A549 (cell line): ENCODE measurements at regions not wholly inside any gene's neighbourhood (a gene's known extent, or its start where the extent isn't known, plus 50 kb on each side); places are given as distances from the start of the nearest gene placed in this dataset.

Experiments used
- ATAC-seq, 2 experiments: fragments of 200-7000 bp in 1 of 2; fragments of >200 bp in 1 of 2; cut with Nextera tagmentation in 1 of 2; cut with Tn5 transposase in 1 of 2; 3 replicates each; pipeline versions ENCODE4 v1.8.0 to v1.9.1; 2018 to 2020; ENCODE audit warnings: mild to moderate bottlenecking in 1 of 2, moderate library complexity in 1 of 2
- CTCF ChIA-PET: fragments of 300-600 bp; sonication (Branson Sonifier 250); formaldehyde crosslinking; extraction: SDS; loops from one replicate; lab custom pipeline; 2021; ENCODE audit warnings: antibody characterized with exemption, inconsistent platforms; lab: Yijun Ruan, JAX
- POLR2A ChIA-PET: fragments of 350-600 bp; formaldehyde crosslinking; extraction: SDS; loops from one replicate; lab custom pipeline; 2021; ENCODE audit warnings: antibody characterized with exemption, inconsistent platforms; lab: Yijun Ruan, JAX
- DNase-seq, 2 experiments: peaks; one replicate each; pipeline versions ENCODE4 v3.0.0 to v3.0.0-alpha.2; 2011 to 2016; ENCODE audit warnings: low read depth in 1 of 2, low spot score in 1 of 2
- FAIRE-seq: peaks from 2 replicates; lab custom pipeline; 2011; peaks lifted over from hg19 to GRCh38; lab: Jason Lieb, UNC
- H3K27ac ChIP-seq, 2 experiments: fragments of >200 bp; sonication (Bioruptor Twin); formaldehyde crosslinking; 3 replicates each; pipeline ENCODE4 v1.5.1; 2016 to 2017
- H3K4me1 ChIP-seq: fragments of >200 bp; sonication (Bioruptor Twin); formaldehyde crosslinking; 3 replicates; pipeline ENCODE4 v1.6.1; 2016
- H3K4me2 ChIP-seq: fragments of >200 bp; sonication (Bioruptor Twin); formaldehyde crosslinking; 3 replicates; pipeline ENCODE4 v1.6.1; 2016
- H3K4me3 ChIP-seq: fragments of >200 bp; sonication (Bioruptor Twin); formaldehyde crosslinking; 3 replicates; pipeline ENCODE4 v1.5.1; 2016
- H3K9me3 ChIP-seq: fragments of >200 bp; sonication (Bioruptor Twin); formaldehyde crosslinking; 3 replicates; pipeline ENCODE4 v1.6.1; 2016
- BHLHE40 ChIP-seq: IDR thresholded peaks from 2 replicates; pipeline ENCODE4 v1.6.1; 2012; ENCODE audit warnings: low read depth, low read length, inconsistent platforms
- CBX2 ChIP-seq: fragments of 200-600 bp; sonication (generic); IDR thresholded peaks from 2 replicates; pipeline ENCODE4 v1.6.1; 2016; ENCODE audit warnings: low read depth, mild to moderate bottlenecking, borderline replicate concordance
- CEBPB ChIP-seq, 2 experiments: fragments of >200 bp in 1 of 2; sonication (Bioruptor Twin) in 1 of 2; formaldehyde crosslinking in 1 of 2; IDR thresholded peaks; 2 replicates each; pipeline ENCODE4 v1.6.1; 2012 to 2016
- CHD4 ChIP-seq: fragments of 200-600 bp; sonication (generic); IDR thresholded peaks from 2 replicates; pipeline ENCODE4 v1.6.1; 2016; ENCODE audit warnings: antibody characterized with exemption, mild to moderate bottlenecking, borderline replicate concordance
- E2F6 ChIP-seq: IDR thresholded peaks from 2 replicates; pipeline ENCODE4 v1.6.1; 2012; ENCODE audit warnings: low read depth, borderline replicate concordance
- EHF ChIP-seq: fragments of 250-450 bp; sonication (Bioruptor Pico); IDR thresholded peaks from 2 replicates; pipeline ENCODE4 v1.5.0; 2020; ENCODE audit warnings: mild to moderate bottlenecking
- EHMT2 ChIP-seq: fragments of 200-600 bp; sonication (generic); IDR thresholded peaks from 2 replicates; pipeline ENCODE4 v1.6.1; 2016; ENCODE audit warnings: antibody characterized with exemption, low read depth, mild to moderate bottlenecking, moderate library complexity
- FOSB ChIP-seq: fragments of 250-450 bp; sonication (Bioruptor Pico); IDR thresholded peaks from 2 replicates; pipeline ENCODE4 v1.5.0; 2020; ENCODE audit warnings: mild to moderate bottlenecking, moderate library complexity
- FOSL2 ChIP-seq, 2 experiments: fragments of 450-650 bp in 1 of 2; fragments of >200 bp in 1 of 2; sonication (Bioruptor Twin) in 1 of 2; formaldehyde crosslinking; IDR thresholded peaks; 2 replicates each; pipeline versions ENCODE4 v1.5.0 to v1.6.1; 2016 to 2020; ENCODE audit warnings: mild to moderate bottlenecking in 1 of 2, moderate library complexity in 1 of 2
- HES2 ChIP-seq: fragments of >200 bp; sonication (Bioruptor Twin); formaldehyde crosslinking; IDR thresholded peaks from 2 replicates; pipeline ENCODE4 v1.6.1; 2016
- HEYL ChIP-seq: fragments of 250-450 bp; sonication (Bioruptor Pico); IDR thresholded peaks from 2 replicates; pipeline ENCODE4 v1.8.0; 2021; ENCODE audit warnings: mild to moderate bottlenecking, moderate library complexity
- HMGXB4 ChIP-seq: fragments of 250-450 bp; sonication (Bioruptor Pico); IDR thresholded peaks from 2 replicates; pipeline ENCODE4 v1.5.0; 2021; ENCODE audit warnings: mild to moderate bottlenecking, moderate library complexity, borderline replicate concordance
- JUN ChIP-seq, 2 experiments: fragments of >200 bp; sonication (Bioruptor Twin); formaldehyde crosslinking; IDR thresholded peaks; 2 replicates in 1 of 2; 3 replicates in 1 of 2; pipeline ENCODE4 v1.6.1; 2016 to 2017
- MAX ChIP-seq: IDR thresholded peaks from 2 replicates; pipeline ENCODE4 v1.6.1; 2012
- MAZ ChIP-seq: fragments of 150-350 bp; IDR thresholded peaks from 2 replicates; pipeline ENCODE4 v1.6.1; 2014; ENCODE audit warnings: antibody characterized with exemption, low read depth, low read length, borderline replicate concordance
- NFE2L2 ChIP-seq: fragments of 150-350 bp; conservative IDR thresholded peaks from 2 replicates; pipeline ENCODE4 v1.6.1; 2014; ENCODE audit warnings: low read length
- RFX5 ChIP-seq: fragments of 450-650 bp; IDR thresholded peaks from 2 replicates; pipeline ENCODE4 v1.7.1; 2014; ENCODE audit warnings: antibody characterized with exemption, mild to moderate bottlenecking, moderate library complexity
- SREBF2 ChIP-seq: fragments of 450-650 bp; IDR thresholded peaks from 2 replicates; pipeline ENCODE4 v1.6.1; 2014; ENCODE audit warnings: mild to moderate bottlenecking, moderate library complexity
- USF2 ChIP-seq: fragments of 450-650 bp; IDR thresholded peaks from 2 replicates; pipeline ENCODE4 v1.6.1; 2014; ENCODE audit warnings: antibody characterized with exemption
- ZC3H11A ChIP-seq: fragments of 450-650 bp; IDR thresholded peaks from 2 replicates; pipeline ENCODE4 v1.6.1; 2014; ENCODE audit warnings: antibody characterized with exemption, mild to moderate bottlenecking
- ZNF302 ChIP-seq: fragments of 250-450 bp; sonication (Bioruptor Pico); IDR thresholded peaks from 2 replicates; pipeline ENCODE4 v1.9.0; 2021; ENCODE audit warnings: inconsistent platforms, mild to moderate bottlenecking, moderate library complexity
- ZSCAN20 ChIP-seq: fragments of 250-450 bp; sonication (Bioruptor Pico); IDR thresholded peaks from 2 replicates; pipeline ENCODE4 v1.8.0; 2022; ENCODE audit warnings: mild to moderate bottlenecking, moderate library complexity
- WGBS: methylation state at CpG from one replicate; pipeline ENCODE4 v1.1.6; 2017; ENCODE audit errors: missing lambda C conversion rate; 5-methylcytosine and 5-hydroxymethylcytosine counted together
- TF ChIP-seq, protein P1 (sequence below): IDR thresholded peaks from 2 replicates; pipeline ENCODE4 v1.6.1; 2012

DNA sequence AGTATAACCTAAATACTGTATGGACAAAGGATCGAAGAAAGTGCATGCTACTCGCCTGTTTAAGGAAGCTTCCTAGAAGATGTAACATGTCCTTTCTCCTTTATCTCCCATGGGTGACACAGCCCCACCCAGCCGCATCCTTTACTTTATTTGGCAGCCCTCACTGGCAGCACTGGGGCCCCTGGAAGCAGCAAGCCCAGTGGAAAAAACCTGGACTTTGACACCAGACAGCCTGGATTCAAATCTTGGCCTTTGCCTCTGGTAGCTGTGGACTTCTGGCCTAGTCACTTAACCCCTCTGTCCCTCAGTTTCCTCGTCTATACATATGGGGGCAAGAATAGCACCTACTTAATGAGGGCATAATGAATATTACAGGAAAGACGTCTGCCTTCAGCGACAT, 67.1 kb downstream of the MYEOV start:
- Histone ChIP-seq H3K4me2 (no peak overlapping the region), H3K27ac (no peak overlapping the region), H3K9me3 (peaks cover 19% of the 10 kb centered on the region), H3K4me3 (no peak overlapping the region), H3K4me1 (0 out of 3 replicates have a peak, but pooled peaks cover 6% of the 10 kb centered on the region)
- CTCF ChIA-PET: interaction anchor here (1.8 kb wide), 1 partner anchor 9 kb away, joined by 6 read pairs; no protein-coding TSS in a partner anchor
- FAIRE-seq: no peak
- TF ChIP-seq MAZ (no peak), JUN (IDR thresholded peaks at IDR 0.05) (no peak), CEBPB (IDR thresholded peaks at IDR 0.05) (no peak), RFX5 (no peak), BHLHE40 (no peak), USF2 (no peak), ZC3H11A (no peak), CHD4 (no peak)
- ATAC-seq: no peak
- POLR2A ChIA-PET: no interaction called here
- WGBS: 86% methylated on average over 6 of the region's 6 CpGs
- no peak for DNase-seq

DNA sequence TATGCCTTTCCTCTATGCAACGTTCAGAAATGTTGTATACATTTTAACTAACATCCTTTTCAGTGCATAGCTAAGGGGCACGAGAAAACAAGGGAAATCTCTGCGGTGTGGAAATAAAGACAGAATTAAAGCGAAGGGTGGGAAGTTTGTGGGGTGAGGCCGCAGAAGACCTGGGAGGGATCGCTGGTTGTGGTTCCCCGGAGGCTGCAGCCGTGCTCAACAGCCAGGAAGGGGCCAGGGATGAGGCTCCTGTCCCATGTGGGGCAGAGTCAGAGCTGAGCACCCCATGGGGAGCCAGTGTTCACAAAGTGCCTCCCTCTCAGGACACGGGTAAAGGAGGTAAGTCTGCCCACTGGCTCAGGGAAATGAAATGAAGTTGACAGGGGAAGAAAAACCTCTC, 67.5 kb downstream of the MYEOV start:
- Histone ChIP-seq H3K9me3 (peaks cover 19% of the 10 kb centered on the region), H3K4me2 (no peak overlapping the region), H3K4me1 (0 out of 3 replicates have a peak, but pooled peaks cover 6% of the 10 kb centered on the region), H3K4me3 (no peak overlapping the region), H3K27ac (no peak overlapping the region)
- WGBS: 91% methylated on average over 9 of the region's 9 CpGs
- no peak for ATAC-seq
- ChIA-PET POLR2A (no interaction called here), CTCF (no interaction called here)
- DNase-seq: no peak
- TF ChIP-seq ZSCAN20 (CRISPR knock-in tag): no peak
- TF ChIP-seq NFE2L2: no peak
- no peak for TF ChIP-seq MAX
- TF ChIP-seq, protein P1, sequence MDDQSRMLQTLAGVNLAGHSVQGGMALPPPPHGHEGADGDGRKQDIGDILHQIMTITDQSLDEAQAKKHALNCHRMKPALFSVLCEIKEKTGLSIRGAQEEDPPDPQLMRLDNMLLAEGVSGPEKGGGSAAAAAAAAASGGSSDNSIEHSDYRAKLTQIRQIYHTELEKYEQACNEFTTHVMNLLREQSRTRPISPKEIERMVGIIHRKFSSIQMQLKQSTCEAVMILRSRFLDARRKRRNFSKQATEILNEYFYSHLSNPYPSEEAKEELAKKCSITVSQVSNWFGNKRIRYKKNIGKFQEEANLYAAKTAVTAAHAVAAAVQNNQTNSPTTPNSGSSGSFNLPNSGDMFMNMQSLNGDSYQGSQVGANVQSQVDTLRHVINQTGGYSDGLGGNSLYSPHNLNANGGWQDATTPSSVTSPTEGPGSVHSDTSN: no peak
- TF ChIP-seq FOSL2 (IDR thresholded peaks at IDR 0.05): no peak
- no peak for TF ChIP-seq FOSL2 (CRISPR knock-in tag; IDR thresholded peaks at IDR 0.05)
- TF ChIP-seq JUN (IDR thresholded peaks at IDR 0.05): no peak
- TF ChIP-seq E2F6: no peak
- TF ChIP-seq ZNF302 (CRISPR knock-in tag): no peak
- FAIRE-seq: no peak

DNA sequence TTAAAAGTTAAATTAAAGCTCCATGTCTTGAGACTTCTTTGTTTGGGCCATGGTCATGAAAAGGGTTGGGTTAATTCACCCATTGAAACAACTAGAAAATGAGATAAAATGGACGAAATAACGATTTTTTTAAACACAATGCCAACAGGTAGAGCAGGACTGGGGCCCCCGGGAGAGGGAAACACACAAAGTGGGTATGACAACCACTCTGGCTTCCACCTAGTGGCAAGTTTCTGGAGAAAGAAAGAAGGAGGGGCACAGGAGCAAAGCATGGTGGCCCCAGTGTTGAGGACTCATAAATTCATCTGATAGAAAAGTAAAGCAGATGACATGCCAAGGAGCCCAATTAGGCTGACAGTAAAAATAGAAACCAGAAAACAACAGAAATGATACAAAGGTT, 68.4 kb downstream of the MYEOV start:
- no peak overlapping the region for H3K4me2 ChIP-seq
- H3K4me1 ChIP-seq: peaks cover 6% of the 10 kb centered on the region; the same call in 1 of the 3 replicates
- H3K27ac ChIP-seq: no peak overlapping the region
- no peak overlapping the region for H3K4me3 ChIP-seq
- FAIRE-seq (no peak), DNase-seq (no peak)
- peaks cover 19% of the 10 kb centered on the region for H3K9me3 ChIP-seq
- no peak for TF ChIP-seq E2F6
- TF ChIP-seq ZNF302 (CRISPR knock-in tag): no peak
- no peak for TF ChIP-seq MAX
- no peak for TF ChIP-seq EHMT2
- no peak for TF ChIP-seq MAZ
- TF ChIP-seq CBX2: no peak
- no peak for TF ChIP-seq FOSB
- TF ChIP-seq HMGXB4 (CRISPR knock-in tag): no peak
- TF ChIP-seq USF2: no peak
- TF ChIP-seq HES2: no peak
- TF ChIP-seq SREBF2: no peak
- TF ChIP-seq EHF (CRISPR knock-in tag): no peak
- TF ChIP-seq HEYL (CRISPR knock-in tag): no peak
- TF ChIP-seq, all 56 proteins: peak for 0
- ATAC-seq: no peak
- CTCF ChIA-PET: no interaction called here
- POLR2A ChIA-PET: no interaction called here
- 89% methylated on average over 3 of the region's 3 CpGs for WGBS
